ENCODE measurements at regions not wholly inside any gene's neighbourhood (a gene's known extent, or its start where the extent isn't known, plus 50 kb on each side); places are given as distances from the start of the nearest gene placed in this dataset.

DNA sequence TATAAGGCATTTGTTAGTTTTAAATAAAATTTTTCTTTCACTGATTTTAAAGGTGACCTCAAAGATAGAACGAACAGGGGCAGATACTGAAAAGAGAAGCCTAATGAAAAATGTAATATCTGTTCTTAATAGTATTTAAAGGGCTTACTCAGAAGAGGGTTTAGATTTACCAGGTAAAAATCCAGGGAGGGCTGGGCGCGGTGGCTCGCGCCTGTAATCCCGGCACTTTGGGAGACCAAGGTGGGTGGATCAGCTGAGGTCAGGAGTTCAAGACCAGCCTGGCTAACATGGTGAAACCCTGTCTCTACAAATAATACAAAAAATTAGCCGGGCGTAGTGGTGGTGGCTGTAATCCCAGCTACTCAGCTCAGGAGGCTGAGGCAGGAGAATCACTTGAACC lies 108.3 kb upstream of the CNTNAP2 start:
- TF ChIP-seq POLR2A (IDR thresholded peaks at IDR 0.05): no peak
- TF ChIP-seq, protein P1, sequence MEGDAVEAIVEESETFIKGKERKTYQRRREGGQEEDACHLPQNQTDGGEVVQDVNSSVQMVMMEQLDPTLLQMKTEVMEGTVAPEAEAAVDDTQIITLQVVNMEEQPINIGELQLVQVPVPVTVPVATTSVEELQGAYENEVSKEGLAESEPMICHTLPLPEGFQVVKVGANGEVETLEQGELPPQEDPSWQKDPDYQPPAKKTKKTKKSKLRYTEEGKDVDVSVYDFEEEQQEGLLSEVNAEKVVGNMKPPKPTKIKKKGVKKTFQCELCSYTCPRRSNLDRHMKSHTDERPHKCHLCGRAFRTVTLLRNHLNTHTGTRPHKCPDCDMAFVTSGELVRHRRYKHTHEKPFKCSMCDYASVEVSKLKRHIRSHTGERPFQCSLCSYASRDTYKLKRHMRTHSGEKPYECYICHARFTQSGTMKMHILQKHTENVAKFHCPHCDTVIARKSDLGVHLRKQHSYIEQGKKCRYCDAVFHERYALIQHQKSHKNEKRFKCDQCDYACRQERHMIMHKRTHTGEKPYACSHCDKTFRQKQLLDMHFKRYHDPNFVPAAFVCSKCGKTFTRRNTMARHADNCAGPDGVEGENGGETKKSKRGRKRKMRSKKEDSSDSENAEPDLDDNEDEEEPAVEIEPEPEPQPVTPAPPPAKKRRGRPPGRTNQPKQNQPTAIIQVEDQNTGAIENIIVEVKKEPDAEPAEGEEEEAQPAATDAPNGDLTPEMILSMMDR (IDR thresholded peaks at IDR 0.05): no peak

Data from thyroid gland (tissue), 4 donors.